Smooth muscle cell (in vitro differentiated cells): ENCODE measurements at regions not wholly inside any gene's neighbourhood (a gene's known extent, or its start where the extent isn't known, plus 50 kb on each side); places are given as distances from the start of the nearest gene placed in this dataset.

Experiments used
- DNase-seq: peaks from one replicate; lab custom pipeline; 2025; ENCODE audit not compliant: unreplicated experiment; lab: John Stamatoyannopoulos, UW
- H2AFZ ChIP-seq: fragments of 200-600 bp; sonication (generic); 2 replicates; pipeline ENCODE4 v1.6.0; 2016; ENCODE audit warnings: antibody characterized with exemption, low read depth, mild to moderate bottlenecking
- H3F3A ChIP-seq: fragments of 200-600 bp; sonication (generic); 2 replicates; pipeline ENCODE4 v1.6.0; 2017; ENCODE audit warnings: antibody characterized with exemption, low read depth
- H3K27ac ChIP-seq: fragments of 200-600 bp; sonication (generic); 2 replicates; pipeline ENCODE4 v1.5.1; 2016; ENCODE audit warnings: low read depth, mild to moderate bottlenecking
- H3K27me3 ChIP-seq: fragments of 200-600 bp; sonication (generic); 2 replicates; pipeline ENCODE4 v1.6.1; 2016; ENCODE audit warnings: low read depth, mild to moderate bottlenecking
- H3K36me3 ChIP-seq: fragments of 200-600 bp; sonication (generic); 2 replicates; pipeline ENCODE4 v1.5.1; 2016; ENCODE audit warnings: low read depth
- H3K4me1 ChIP-seq: fragments of 200-600 bp; sonication (generic); 2 replicates; pipeline ENCODE4 v1.5.1; 2016; ENCODE audit warnings: low read depth
- H3K4me2 ChIP-seq: fragments of 200-600 bp; sonication (generic); 2 replicates; pipeline ENCODE4 v1.6.0; 2016; ENCODE audit warnings: mild to moderate bottlenecking
- H3K4me3 ChIP-seq: fragments of 200-600 bp; sonication (generic); 2 replicates; pipeline ENCODE4 v1.5.1; 2016; ENCODE audit warnings: mild to moderate bottlenecking
- H3K79me2 ChIP-seq: fragments of 200-600 bp; sonication (generic); 2 replicates; pipeline ENCODE4 v1.6.0; 2016; ENCODE audit warnings: low read depth, mild to moderate bottlenecking
- H3K9ac ChIP-seq: fragments of 200-600 bp; sonication (generic); 2 replicates; pipeline ENCODE4 v1.6.0; 2016; ENCODE audit warnings: low read depth
- H3K9me3 ChIP-seq: fragments of 200-600 bp; sonication (generic); replicated peaks from 2 replicates; pipeline ENCODE4 v1.5.1; 2016; ENCODE audit warnings: low read depth
- H4K20me1 ChIP-seq: fragments of 200-600 bp; sonication (generic); 2 replicates; pipeline ENCODE4 v1.6.0; 2016; ENCODE audit warnings: low read depth
- CTCF ChIP-seq: fragments of 200-600 bp; sonication (generic); IDR thresholded peaks from 2 replicates; pipeline ENCODE4 v1.5.1; 2017; ENCODE audit warnings: borderline replicate concordance, mild to moderate bottlenecking, antibody characterized with exemption; ENCODE audit not compliant: insufficient read depth, poor library complexity, severe bottlenecking
- WGBS: methylation state at CpG from one replicate; pipeline ENCODE4 v1.1.7; 2016; ENCODE audit warnings: low lambda C conversion rate; 5-methylcytosine and 5-hydroxymethylcytosine counted together

- Histone ChIP-seq H3F3A (no peaks in the 10 kb centered on the region), H3K36me3 (no peaks in the 10 kb centered on the region), H3K9ac (no peak overlapping the region), H3K79me2 (no peaks in the 10 kb centered on the region), H3K4me1 (no peaks in the 10 kb centered on the region), H3K9me3 (no peaks in the 10 kb centered on the region), H3K4me2 (no peak overlapping the region), H2AFZ (no peak overlapping the region), H3K4me3 (no peak overlapping the region), H3K27me3 (no peaks in the 10 kb centered on the region), H4K20me1 (no peaks in the 10 kb centered on the region), H3K27ac (no peak overlapping the region)
- DNase-seq = no peak
- TF ChIP-seq CTCF = no peak
- WGBS = 71% methylated on average over 4 of the region's 4 CpGs
These were observed 399.0 kb downstream of the LRRC70 start for GRCh38 chr5:62977661-62978060.

GRCh38 chr5:62974623-62975022 lies 396.0 kb downstream of the LRRC70 start:
- Histone ChIP-seq H3F3A (no peaks in the 10 kb centered on the region), H3K79me2 (no peaks in the 10 kb centered on the region), H3K36me3 (no peaks in the 10 kb centered on the region), H3K4me1 (no peaks in the 10 kb centered on the region), H3K27me3 (no peaks in the 10 kb centered on the region), H2AFZ (no peak overlapping the region), H4K20me1 (no peaks in the 10 kb centered on the region), H3K9ac (no peak overlapping the region), H3K4me2 (no peak overlapping the region), H3K27ac (no peak overlapping the region), H3K4me3 (no peak overlapping the region), H3K9me3 (no peaks in the 10 kb centered on the region)
- 44% methylated on average over 3 of the region's 3 CpGs for WGBS
- TF ChIP-seq CTCF = no peak
- DNase-seq = no peak

- 93% methylated on average over 10 of the region's 10 CpGs for WGBS
- Histone ChIP-seq H3K9me3 (peaks cover 6% of the 10 kb centered on the region), H3K27ac (no peak overlapping the region)
These were observed 390.9 kb downstream of the LRRC70 start for GRCh38 chr5:62969409-62970120.

More at GRCh38 chr5:62969409-62970120, 390.9 kb downstream of the LRRC70 start:
- no peak overlapping the region for H2AFZ ChIP-seq
- H3K36me3 ChIP-seq = no peaks in the 10 kb centered on the region
- TF ChIP-seq CTCF = no peak
- no peaks in the 10 kb centered on the region for H3F3A ChIP-seq
- no peaks in the 10 kb centered on the region for H3K4me1 ChIP-seq
- H3K9ac ChIP-seq = no peak overlapping the region
- no peaks in the 10 kb centered on the region for H4K20me1 ChIP-seq
- no peak overlapping the region for H3K4me3 ChIP-seq
- no peak overlapping the region for H3K4me2 ChIP-seq
- no peaks in the 10 kb centered on the region for H3K27me3 ChIP-seq
- no peaks in the 10 kb centered on the region for H3K79me2 ChIP-seq
- DNase-seq = no peak
